Kidney (tissue), 13 donors: ENCODE measurements at regions not wholly inside any gene's neighbourhood (a gene's known extent, or its start where the extent isn't known, plus 50 kb on each side); places are given as distances from the start of the nearest gene placed in this dataset.

Experiments used
- DNase-seq, 5 donors: peaks; one replicate each; pipeline ENCODE4 v3.0.0-alpha.2; 2013 to 2020
- FAIRE-seq: peaks from 2 replicates; lab custom pipeline; 2012; peaks lifted over from hg19 to GRCh38; lab: Jason Lieb, UNC
- H3K27ac ChIP-seq, 2 donors: one replicate each; pipeline ENCODE4 v1.7.0; 2013; ENCODE audit warnings: low read depth in 2 of 2, low read length in 2 of 2, inconsistent platforms in 1 of 2
- H3K27me3 ChIP-seq: one replicate; pipeline ENCODE4 v1.7.1; 2013; ENCODE audit warnings: low read length, inconsistent platforms; ENCODE audit not compliant: control insufficient read depth, insufficient read depth
- H3K36me3 ChIP-seq, 3 donors: one replicate each; pipeline versions ENCODE4 v1.7.0 to v1.7.1; 2013; ENCODE audit warnings: low read length in 3 of 3, control low read depth in 1 of 3, inconsistent platforms in 1 of 3; ENCODE audit not compliant: insufficient read depth in 3 of 3, control insufficient read depth in 2 of 3
- H3K4me1 ChIP-seq, 3 donors: one replicate each; pipeline versions ENCODE4 v1.7.0 to v1.7.1; 2013; ENCODE audit warnings: low read length in 3 of 3, inconsistent platforms in 1 of 3, low read depth in 1 of 3; ENCODE audit not compliant: control insufficient read depth in 2 of 3, insufficient read depth in 2 of 3
- H3K4me3 ChIP-seq, 3 donors: one replicate each; pipeline versions ENCODE4 v1.7.0 to v1.8.1; 2013; ENCODE audit warnings: low read length in 3 of 3, control low read depth in 1 of 3, inconsistent platforms in 1 of 3
- H3K9ac ChIP-seq, 3 donors: one replicate each; pipeline versions ENCODE4 v1.7.0 to v1.7.1; 2013; ENCODE audit warnings: low read length in 3 of 3, control low read depth in 1 of 3, inconsistent platforms in 1 of 3
- H3K9me3 ChIP-seq, 3 donors: one replicate each; pipeline versions ENCODE4 v1.7.0 to v1.7.1; 2013; ENCODE audit warnings: low read length in 3 of 3, control low read depth in 1 of 3, inconsistent platforms in 1 of 3; ENCODE audit not compliant: control insufficient read depth in 2 of 3, insufficient read depth in 1 of 3
- CTCF ChIP-seq: IDR thresholded peaks from 3 replicates; pipeline ENCODE4 v1.5.1; 2012; ENCODE audit warnings: mild to moderate bottlenecking, moderate library complexity, borderline replicate concordance; ENCODE audit not compliant: insufficient read depth; ENCODE audit errors: extremely low read depth
- intact Hi-C: fragments of 100-400 bp; cut with DNase I; formaldehyde crosslinking; loops from one replicate; pipeline ENCODE4 v1.11.1; 2022
- donor health status: control.
- donor health status: control.
- donor health status: control.
- donor health status: control.
- donor health status: control.
- donor health status: DM: yes; HTN: yes; CAD: no.
- donor health status: Normal renal cell carcinoma (clear cell type).

GRCh38 chr4:45302828-45303227, 576.5 kb upstream of the GNPDA2 start:
- intact Hi-C loops, result no loop called here
- Histone ChIP-seq H3K4me3 (no peak overlapping the region), H3K4me1 (no peaks in the 10 kb centered on the region), H3K27ac (no peak overlapping the region), H3K36me3 (no peaks in the 10 kb centered on the region), H3K9ac (no peak overlapping the region), H3K9me3 (no peaks in the 10 kb centered on the region), H3K27me3 (no peaks in the 10 kb centered on the region)
- DNase-seq (no peak), FAIRE-seq (no peak)
- no peak for TF ChIP-seq CTCF

DNA sequence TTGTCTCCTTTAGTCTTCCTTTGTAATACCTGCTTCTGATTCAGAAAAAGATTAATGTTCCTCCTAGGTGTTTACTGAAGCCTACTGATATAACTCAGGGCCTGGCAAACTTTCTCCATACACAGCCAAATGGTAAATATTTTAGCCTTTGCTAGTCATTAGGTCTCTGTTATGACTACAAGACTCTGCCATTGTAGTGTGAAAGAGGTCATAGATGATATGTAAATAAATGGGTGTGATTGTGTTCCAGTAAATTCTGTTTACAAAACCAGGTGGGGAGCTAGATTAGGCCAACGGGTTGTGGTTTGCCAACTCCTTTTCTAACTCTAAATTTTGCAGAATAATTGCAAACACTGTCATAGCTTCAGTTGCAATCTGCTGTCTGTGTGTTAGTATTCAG, 568.1 kb upstream of the GNPDA2 start:
- H3K4me3 ChIP-seq, result no peak overlapping the region
- TF ChIP-seq CTCF, result no peak
- H3K27ac ChIP-seq, result no peak overlapping the region
- H3K36me3 ChIP-seq, result no peaks in the 10 kb centered on the region
- no peak for FAIRE-seq
- H3K9me3 ChIP-seq, result no peaks in the 10 kb centered on the region
- no peak for DNase-seq
- no peak overlapping the region for H3K9ac ChIP-seq
- H3K27me3 ChIP-seq, result no peaks in the 10 kb centered on the region
- intact Hi-C loops, result no loop called here
- no peaks in the 10 kb centered on the region for H3K4me1 ChIP-seq

DNA sequence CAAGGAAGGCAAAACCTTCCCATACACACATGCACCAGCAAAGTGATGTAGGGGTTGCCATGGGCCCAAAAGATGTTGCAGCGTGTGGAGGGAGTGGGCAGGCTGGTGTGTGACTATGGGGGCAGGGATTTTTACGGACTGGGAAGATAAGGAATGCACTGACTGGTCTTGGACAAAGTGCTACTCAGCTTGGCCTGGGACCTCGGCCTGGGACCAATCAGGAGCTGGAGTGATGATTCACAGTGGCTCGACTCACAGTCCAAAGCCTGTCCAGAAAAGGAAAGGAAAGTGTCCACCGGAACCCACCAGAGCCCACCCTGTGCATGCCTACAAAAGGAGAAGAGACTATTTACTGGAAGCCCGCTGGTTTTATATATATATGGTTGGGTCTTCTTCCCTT, 567.0 kb upstream of the GNPDA2 start:
- Histone ChIP-seq H3K4me1 (no peaks in the 10 kb centered on the region), H3K9ac (no peak overlapping the region), H3K27ac (no peak overlapping the region), H3K36me3 (no peaks in the 10 kb centered on the region), H3K9me3 (no peaks in the 10 kb centered on the region), H3K27me3 (no peaks in the 10 kb centered on the region), H3K4me3 (no peak overlapping the region)
- TF ChIP-seq CTCF, result no peak
- FAIRE-seq (no peak), DNase-seq (peak in 1 of 5 donors; percentile 13)
- intact Hi-C loops, result no loop called here

DNA sequence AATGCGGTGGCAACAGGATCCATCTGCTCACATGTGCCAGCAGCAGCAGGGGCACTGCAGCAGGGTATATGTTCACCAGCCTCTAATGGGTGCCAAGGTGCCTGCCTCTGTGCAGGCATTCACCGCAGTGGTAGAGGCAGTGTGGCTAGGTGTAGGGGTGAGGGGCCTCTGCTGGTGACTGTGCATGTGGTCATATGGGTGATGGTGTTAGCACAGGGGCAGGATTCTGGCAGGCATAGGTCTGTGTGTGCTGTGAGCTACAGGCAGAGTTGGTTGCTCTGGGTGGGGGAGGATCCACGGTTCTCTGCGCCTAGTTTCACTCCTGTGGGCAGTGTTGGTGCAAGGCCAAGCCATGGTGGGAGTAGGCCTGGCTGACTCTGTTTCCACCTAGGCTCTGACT, 566.5 kb upstream of the GNPDA2 start:
- FAIRE-seq (no peak), DNase-seq (peak in 1 of 5 donors; percentile 10)
- intact Hi-C loops, result no loop called here
- no peak for TF ChIP-seq CTCF
- Histone ChIP-seq H3K4me1 (no peaks in the 10 kb centered on the region), H3K27me3 (no peaks in the 10 kb centered on the region), H3K9ac (no peak overlapping the region), H3K27ac (no peak overlapping the region), H3K4me3 (no peak overlapping the region), H3K36me3 (no peaks in the 10 kb centered on the region), H3K9me3 (no peaks in the 10 kb centered on the region)
